HG03159 (cell line): ENCODE measurements at regions not wholly inside any gene's neighbourhood (a gene's known extent, or its start where the extent isn't known, plus 50 kb on each side); places are given as distances from the start of the nearest gene placed in this dataset.
"Not testable (repeated sequence)": the region's sequence is repeated elsewhere in the genome, so short reads cannot be mapped to it uniquely, and the experiment has no call there.

ENCODE experiments used
- ATAC-seq: cut with Tn5 transposase; IDR thresholded peaks from one replicate; pipeline ENCODE4 v1.9.1; 2021; ENCODE audit warnings: mild to moderate bottlenecking, moderate library complexity; ENCODE audit not compliant: unreplicated experiment

DNA sequence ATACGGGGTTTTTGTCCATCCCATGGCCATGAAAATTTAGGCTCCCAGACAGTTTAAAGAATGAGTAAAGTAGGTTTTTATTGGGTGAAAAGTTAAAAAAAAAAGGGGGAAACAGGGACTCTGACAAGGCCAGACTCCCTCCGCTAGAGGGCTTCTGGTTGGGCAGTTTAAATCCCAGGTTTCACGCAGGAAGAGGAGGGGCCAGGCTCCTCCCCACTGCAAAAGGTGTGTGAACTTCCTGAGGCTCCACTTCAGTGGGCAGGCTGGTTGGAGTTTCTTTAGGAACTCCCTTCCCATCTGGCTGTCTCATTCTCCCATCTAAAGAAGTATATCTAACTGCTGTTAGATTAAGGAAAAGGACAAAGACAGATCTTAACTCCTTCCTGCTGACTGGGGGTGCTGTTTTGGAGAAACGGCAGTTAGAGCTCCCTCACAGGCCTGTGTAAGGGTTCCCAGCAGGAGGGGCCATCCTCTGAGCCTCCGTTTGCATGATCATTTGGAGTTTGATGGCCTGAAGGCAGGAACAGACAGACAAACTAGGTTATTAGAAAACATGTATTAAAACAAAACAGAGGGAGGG lies 1160.7 kb downstream of the CNTNAP5 start:
- no peak for ATAC-seq

DNA sequence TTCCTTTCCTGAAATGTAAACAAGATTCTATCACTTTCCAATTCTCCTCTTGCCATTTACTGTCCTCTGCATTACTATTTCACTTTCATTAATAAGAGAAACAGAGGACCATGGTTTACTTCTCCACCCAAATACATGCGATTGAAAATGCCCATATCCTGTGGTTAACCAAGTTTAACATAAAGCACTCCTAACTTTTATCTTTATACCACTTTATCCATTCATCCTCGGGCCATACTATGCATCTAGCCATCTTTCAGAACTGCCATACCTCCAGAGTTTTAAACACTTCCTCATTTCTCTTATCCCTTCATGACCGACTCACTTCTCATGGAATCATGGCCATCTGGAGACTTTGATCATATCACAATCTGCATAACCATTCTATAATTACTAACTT lies 1182.3 kb downstream of the CNTNAP5 start:
- ATAC-seq, result no peak

DNA sequence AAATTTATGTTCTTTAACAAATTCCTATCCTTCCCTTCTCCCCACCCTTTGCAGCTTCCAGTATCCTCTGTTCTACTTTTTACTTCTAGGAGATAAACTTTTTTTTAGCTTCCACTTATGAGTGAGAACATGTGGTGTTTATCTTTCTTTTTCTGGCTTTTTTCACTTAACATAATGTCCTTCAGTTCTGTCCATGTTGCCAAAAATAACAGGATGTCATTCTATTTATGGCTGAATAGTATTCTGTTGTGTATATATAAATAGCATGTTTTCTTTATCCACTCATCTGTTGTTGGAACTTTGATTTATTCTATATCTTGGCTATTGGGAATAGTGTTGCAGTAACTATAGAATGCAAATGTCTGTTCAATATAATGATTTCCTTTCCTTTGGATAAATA lies 1191.2 kb downstream of the CNTNAP5 start:
- ATAC-seq, result no peak

DNA sequence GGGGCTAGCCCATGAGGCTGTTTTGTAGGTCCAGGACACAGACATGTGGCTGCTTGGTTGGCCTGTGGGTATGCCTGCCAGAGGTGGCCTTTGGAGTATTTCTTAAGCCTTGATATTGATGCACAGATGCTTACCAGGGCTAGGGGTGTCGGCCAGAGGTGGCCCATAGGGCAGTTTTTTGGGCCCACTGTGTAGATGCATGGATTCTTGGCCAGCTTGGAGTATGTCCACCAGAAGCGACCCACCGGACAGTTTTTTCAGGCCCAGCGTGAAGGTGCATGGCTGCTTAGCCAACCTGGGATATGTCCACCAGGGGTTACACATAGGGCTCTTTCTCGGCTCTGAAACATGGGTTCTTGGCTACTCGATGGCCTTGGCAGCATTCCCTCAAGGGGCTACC lies 1199.1 kb downstream of the CNTNAP5 start:
- ATAC-seq, result no peak

DNA sequence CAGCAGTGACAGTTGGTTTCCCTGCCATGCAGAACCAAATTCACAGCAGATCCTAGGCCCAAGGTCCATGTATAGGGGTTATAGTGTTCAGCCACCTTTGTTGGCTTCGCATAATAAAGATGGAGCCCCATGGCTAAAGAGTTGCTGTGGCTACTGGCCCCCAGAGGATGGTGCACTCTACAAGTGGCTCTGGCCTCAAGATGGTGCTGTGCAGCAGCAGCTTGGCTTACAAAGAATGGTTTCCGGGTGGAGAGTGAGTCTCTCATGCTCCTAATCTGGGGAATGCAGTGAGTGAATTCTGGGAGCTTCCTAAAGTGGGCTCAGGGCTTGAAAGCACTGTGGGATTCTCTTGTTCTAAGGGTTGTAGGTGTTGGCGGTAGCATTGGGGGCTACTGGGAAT lies 1199.7 kb downstream of the CNTNAP5 start:
- ATAC-seq, result no peak

DNA sequence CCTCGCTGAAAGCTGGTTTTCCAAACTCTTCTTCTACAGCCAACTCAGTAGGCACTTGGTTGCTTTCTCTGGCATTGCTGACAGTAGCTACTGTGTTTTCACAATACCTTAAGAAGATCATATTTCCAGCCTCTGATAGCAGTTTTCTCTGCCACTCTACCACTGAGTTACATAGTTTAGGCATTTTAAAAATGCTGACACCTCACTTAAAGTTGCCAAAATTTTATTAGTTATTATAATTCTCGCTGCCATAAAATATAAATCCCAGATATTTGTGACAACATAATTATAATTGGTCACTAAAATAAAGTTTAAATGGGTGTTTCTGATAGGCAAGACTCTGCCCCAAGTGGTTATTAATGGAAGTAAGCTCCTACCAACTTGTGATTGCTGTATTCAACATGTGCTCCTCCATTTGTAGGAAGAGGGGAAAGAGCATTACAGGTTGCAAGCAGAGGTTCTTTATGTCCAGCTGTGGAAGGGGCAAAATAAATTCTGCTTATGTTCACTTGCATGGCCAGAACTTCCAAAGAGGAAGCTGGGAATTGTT lies 1202.8 kb downstream of the CNTNAP5 start:
- ATAC-seq, result no peak

DNA sequence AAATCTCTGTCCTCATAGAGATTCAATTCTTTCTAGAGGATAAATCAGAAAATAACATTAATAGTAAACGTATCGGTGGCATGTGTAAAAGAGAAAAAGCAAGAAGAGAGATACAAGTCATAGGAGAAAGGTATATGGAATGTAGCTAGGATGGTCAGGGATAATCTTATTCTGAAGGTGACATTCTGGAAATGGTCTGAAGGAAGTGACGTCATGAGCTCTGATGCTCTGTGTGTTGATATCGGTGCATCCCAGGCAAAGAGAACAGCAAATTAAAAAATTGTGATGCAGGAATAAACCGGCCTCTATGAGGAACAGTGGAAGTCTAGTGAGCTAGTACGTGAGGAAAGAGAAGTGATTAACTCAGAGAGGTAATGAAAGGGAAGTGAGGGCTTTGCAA lies 1215.8 kb downstream of the CNTNAP5 start:
- ATAC-seq, result no peak

DNA sequence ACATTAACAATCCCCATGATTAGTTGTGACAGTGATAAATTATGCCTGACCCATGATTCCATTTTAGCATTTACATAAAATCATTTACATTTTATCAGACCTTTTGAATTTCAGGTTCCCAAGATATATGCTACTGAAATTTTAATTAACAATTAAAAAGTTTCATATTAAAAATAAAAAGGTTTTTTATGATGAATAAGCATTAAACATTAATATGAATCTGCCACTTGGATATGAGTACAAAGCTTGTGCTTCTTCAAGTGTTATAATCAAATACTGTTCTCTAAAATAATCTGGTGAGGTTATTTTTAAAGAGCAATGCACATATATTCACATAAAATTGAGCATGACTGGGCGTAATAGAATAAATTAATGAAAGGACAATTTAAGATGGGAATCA lies 1218.0 kb downstream of the CNTNAP5 start:
- ATAC-seq, result no peak

DNA sequence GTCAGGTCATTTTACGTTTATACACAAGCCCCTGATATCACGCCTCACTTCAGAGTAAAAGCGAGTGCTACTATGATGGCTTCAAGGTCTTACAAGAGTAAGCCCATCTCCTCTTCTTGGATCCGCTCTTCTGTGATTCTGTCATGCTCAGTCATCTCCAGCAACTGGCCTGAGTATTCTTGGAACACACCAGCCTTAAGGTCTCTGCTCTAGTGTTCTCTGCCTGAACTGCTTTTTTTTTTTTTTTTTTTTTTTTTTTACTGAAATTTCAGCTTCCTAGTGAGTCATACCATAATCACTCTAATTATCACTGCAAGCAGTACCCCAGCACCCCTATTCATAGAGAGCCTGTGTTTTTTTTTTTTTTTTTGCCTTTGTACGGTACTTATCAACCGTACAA lies 1228.9 kb downstream of the CNTNAP5 start:
- ATAC-seq, result no peak

DNA sequence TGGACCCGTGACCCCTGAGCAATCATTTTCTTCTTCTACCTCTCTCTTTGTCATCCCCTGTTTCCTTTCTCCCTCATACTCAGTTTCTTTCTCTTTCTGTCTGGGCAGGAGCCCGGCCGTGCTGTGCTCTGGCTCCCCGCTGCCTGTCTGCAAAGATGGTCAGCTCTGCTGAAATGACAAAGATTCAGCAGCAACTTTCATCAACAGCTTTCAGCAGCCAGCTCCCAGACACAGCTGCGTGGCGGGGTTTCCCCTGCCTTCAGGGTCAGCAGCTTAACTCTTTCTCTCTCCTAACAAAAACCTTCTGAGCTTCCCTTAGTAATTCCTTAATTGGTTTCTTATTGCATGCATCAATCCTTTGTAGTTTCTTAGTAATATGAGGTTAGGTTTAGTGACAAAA lies 1234.4 kb downstream of the CNTNAP5 start:
- ATAC-seq, result no peak

DNA sequence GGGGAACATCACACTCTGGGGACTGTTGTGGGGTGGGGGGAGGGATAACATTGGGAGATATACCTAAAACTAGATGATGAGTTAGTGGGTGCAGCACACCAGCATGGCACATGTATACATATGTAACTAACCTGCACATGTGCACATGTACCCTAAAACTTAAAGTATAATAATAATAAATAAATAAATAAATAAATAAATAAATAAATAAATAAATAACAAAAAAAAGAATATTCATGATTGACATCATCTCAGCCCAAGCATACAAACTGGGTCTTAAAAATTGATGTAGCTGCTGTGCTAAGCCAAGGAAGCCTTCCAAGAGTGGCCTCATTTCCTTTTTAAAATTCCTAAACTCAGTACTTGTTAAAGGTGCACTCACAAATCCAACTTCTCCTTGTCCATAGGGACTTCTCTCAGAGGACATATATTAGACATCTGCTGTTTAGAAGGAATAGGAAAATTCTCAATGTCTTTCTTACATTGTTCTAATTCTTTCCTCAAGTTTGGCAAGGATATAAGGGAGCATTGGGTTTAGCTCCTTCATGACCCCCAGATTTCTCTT lies 1235.4 kb downstream of the CNTNAP5 start:
- ATAC-seq, result not testable (repeated sequence)

DNA sequence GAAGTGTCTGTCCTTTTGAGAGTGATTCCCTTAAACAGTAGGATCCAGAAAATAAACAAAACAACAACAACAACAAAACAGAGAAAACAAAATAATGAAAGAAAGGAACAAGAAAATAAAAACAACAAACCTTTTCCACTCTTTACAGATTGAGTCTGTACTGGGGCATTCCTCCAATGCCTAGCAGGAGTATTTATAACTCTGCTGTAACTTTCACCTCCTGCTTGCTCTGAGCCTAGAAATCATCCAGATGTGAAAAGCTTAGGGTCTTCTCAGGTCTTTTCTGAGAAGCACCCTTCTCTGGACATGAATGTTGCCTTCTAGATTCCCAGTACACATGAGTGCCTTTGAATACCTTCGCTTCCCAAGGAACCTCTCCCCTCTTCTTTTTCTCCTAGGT lies 1239.4 kb downstream of the CNTNAP5 start:
- ATAC-seq, result no peak

DNA sequence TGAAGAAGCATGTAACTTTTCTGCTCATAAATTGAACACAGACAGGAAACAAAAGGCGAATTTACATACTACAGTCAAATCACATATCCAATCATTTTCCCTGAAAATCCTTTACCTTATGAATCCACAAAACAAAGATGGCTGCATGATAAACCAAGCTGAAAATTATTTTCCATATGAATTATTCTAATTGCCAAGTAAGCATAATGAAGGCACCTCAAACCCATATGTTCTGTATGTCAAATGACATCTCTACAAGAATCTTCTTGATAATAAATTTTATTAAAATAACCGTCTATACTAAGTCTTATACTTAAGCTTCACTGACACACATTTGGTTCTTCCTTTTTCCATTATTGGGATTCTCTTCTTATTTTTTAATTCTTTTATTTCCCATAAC lies 1242.6 kb downstream of the CNTNAP5 start:
- ATAC-seq, result no peak

DNA sequence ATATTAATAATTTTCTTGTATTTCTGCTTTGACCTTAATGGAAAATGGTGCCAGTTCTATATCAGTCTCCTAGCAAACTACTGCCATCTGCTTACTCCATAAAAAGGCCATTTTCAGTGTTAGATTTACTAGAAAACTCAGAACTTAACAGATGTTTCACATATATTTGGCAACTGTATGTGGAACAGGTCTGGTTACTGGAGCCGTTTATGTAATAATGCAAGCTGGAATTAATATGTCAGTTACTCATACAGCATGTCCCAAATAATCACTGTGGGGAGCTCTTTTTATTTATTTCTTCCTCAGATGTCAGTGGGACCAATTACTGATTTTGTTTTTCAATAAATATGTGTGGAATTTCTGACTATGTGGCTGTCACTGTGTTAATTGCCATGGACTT lies 1247.6 kb downstream of the CNTNAP5 start:
- no peak for ATAC-seq

DNA sequence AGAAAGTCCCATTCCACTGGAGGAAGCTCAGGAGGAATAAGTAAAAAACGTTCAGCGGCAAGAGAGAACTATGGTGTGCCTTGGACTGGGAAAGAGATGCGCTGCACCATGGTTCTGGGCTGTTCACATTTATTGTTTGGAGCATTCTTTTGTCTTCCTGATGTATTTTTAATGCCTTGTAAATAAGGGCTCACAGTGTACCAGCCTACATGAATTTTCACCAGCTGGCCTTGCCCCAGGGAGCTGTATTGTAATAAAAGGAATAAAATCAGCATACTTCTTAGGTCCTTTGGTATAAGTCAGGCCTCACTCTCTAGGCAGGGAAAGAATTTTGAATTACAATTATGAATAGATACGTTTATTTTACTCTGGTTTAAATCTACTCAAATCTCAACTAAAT lies 1249.6 kb downstream of the CNTNAP5 start:
- ATAC-seq, result no peak

DNA sequence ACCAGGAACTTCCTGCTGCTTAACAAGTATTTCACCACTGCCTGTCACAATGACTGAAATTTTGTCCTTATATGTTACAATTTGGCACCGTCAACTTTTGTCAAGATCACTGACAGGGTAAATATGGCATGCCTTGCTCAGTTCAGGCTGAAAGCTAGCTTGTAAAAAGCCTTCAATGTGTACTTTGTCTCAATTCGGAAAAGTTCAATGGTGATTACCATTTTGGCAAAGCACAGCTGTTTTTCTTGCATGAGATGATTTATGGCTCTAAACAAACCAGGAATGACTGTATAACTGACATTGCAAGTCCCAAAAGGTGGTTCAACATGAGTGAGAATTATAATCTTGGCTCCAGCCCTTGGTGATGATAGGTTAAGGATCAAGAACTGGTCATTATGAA lies 1255.2 kb downstream of the CNTNAP5 start:
- ATAC-seq, result no peak

DNA sequence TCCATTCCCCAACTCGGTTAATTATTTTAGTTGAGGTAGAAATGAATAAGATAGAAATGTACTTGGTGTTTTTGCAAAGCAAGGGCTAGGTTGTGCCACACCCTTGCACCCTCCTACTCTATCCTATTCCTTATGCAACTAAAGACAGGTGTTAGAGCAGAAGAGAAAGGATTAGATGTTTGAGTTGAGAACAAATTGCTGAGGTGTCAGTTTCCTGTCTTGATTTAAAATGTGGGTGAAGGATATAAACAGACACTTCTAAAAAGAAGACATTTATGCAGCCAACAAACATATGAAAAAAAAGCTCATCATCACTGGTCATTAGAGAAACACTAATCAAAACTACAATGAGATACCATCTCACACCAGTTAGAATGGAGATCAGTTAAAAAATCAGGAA lies 1256.2 kb downstream of the CNTNAP5 start:
- ATAC-seq, result no peak

DNA sequence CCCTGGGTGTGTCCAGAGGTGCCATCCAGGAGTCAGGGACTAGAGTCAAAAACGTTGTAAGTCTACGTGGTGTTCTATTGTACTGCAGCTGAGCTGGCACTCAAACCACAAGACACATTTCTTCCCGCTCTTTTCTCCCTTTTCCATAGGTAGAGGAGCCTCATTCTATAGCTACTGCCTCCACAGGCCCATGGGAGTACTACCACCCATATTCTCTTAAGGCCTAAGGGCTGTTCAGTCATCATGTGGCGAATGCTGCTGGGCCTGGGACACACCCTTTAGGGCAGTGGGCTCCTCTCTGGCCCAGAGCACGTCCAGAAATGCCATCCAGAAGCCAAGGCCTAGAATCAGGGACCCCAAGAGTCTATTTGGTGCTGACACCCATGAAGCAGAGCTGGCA lies 1271.7 kb downstream of the CNTNAP5 start:
- ATAC-seq, result no peak

DNA sequence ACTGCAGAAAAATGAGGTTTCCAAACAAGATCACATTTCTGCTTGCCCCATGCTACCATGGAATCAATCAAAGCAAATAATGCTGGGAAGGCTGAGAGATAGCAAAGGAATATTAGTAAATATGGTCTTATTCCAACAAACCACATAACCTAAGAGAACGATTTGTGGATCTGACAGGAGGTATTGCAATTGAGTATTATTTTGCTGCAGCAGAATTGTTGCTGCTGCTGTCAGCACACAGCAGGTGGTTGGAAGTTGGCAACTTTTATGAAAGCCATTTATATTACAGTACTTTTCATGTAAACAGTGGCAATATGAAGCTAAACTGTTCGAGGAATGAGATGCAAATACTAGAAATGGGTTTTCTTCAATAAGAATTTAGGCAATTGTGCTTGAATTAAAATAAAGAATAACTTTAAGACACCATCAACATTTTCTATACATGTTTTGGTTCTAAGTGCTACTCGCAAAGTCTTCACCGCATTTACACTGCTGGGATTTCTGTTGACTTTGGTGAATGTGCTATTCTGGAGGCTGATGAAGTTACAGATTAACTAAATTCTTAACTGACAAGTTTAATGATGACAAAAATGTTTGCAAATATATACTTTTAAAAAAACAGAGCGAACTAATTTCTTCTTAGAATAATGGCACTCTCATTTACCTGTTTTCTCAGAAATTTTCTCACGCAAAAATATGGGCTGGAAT lies 1285.7 kb downstream of the CNTNAP5 start:
- ATAC-seq, result no peak

DNA sequence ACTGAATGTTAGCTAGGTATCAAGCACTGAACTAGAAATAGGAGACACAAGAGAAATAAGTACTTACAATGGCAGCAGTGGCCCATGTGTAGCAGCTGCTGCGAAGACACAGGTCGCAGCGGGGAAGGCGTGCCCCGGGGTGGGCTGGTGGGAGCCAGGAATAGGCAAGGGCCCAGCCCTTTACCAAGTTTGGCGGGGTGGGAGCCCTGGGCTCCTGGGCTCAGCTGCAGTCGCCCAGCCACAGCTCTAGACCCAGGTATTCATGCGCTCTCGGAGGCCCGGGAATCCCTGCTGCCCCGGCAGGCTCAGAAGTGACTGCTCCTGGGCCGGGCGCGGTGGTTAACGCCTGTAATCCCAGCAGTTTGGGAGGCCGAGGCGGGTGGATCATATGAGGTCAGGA lies 1287.3 kb downstream of the CNTNAP5 start:
- no peak for ATAC-seq

DNA sequence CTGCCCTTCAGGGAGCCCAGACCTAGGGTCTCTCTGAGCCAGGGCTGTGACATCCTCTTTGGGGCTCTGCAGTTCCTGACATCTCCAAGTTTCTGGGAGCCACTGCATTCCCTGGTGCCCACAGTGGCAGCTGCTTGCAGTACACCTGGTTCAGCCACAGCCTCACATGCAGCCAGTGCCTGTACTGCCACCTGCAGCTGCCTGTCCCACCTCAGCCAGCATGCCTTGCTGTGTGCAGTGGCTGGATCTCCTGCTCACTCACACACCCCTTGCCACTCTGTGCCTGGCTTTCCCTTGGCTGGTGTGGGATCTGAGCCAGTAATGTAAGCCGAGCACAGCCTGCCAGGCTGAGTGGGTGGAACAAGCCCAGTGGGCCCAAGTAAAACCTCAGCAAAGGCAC lies 1288.7 kb downstream of the CNTNAP5 start:
- no peak for ATAC-seq

DNA sequence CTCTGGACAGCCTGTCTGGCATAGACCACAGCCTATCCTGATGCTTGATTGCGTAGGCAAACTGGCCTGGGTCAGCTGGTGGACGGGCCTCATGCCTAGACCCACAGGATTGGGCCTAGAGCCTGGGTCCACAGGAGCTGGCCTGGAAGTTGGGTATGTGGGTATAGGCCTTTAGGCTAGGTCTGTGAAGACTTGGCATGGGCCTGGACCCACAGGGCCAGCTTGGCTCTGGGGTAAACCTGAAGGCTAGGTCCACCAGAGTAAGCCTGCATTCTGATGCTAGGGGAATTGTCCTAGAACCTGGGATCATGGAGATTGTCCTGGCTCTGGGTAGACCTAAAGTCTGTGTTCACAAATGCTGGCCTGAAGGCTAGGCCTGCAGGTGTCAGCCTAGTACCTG lies 1293.7 kb downstream of the CNTNAP5 start:
- no peak for ATAC-seq
